H1 (cell line): ENCODE measurements at regions not wholly inside any gene's neighbourhood (a gene's known extent, or its start where the extent isn't known, plus 50 kb on each side); places are given as distances from the start of the nearest gene placed in this dataset.

ENCODE experiments used
- CTCF ChIA-PET: fragments of 300-600 bp; sonication (Branson Sonifier 250); formaldehyde crosslinking; loops from one replicate; lab custom pipeline; 2021; ENCODE audit not compliant: partially characterized antibody; lab: Charles Lee
- POLR2A ChIA-PET: fragments of 300-600 bp; sonication (Branson Sonifier 250); formaldehyde crosslinking; loops from one replicate; lab custom pipeline; 2021; ENCODE audit warnings: inconsistent platforms; ENCODE audit not compliant: partially characterized antibody; lab: Charles Lee
- DNase-seq, 2 experiments: peaks; one replicate each; pipeline versions ENCODE4 v3.0.0 to v3.0.0-alpha.2; 2010 to 2022; ENCODE audit warnings: low spot score in 2 of 2, low read depth in 1 of 2, mixed read lengths in 1 of 2
- FAIRE-seq: peaks from 2 replicates; lab custom pipeline; 2011; peaks lifted over from hg19 to GRCh38; lab: Jason Lieb, UNC
- H2AFZ ChIP-seq: 2 replicates; pipeline ENCODE4 v1.8.1; 2012; ENCODE audit warnings: low read length, inconsistent platforms
- H2AK5ac ChIP-seq: 2 replicates; pipeline ENCODE4 v1.6.1; 2013; ENCODE audit warnings: low read depth, low read length
- H2BK120ac ChIP-seq: replicated peaks from 2 replicates; pipeline ENCODE3; 2013; ENCODE audit warnings: low read depth, low read length, inconsistent platforms
- H2BK12ac ChIP-seq: 2 replicates; pipeline ENCODE4 v1.6.1; 2013; ENCODE audit warnings: low read depth, low read length
- H2BK15ac ChIP-seq: 2 replicates; pipeline ENCODE4 v1.6.1; 2013; ENCODE audit warnings: low read length
- H2BK20ac ChIP-seq: 2 replicates; pipeline ENCODE4 v1.6.1; 2013; ENCODE audit warnings: low read length
- H2BK5ac ChIP-seq: 2 replicates; pipeline ENCODE4 v1.6.1; 2013; ENCODE audit warnings: low read depth, low read length
- H3K14ac ChIP-seq: 2 replicates; pipeline ENCODE4 v1.6.1; 2013; ENCODE audit warnings: inconsistent platforms; ENCODE audit not compliant: insufficient read length
- H3K18ac ChIP-seq: 2 replicates; pipeline ENCODE4 v1.6.1; 2013; ENCODE audit warnings: low read length; ENCODE audit errors: extremely low read depth
- H3K23ac ChIP-seq: 2 replicates; pipeline ENCODE4 v1.6.1; 2013; ENCODE audit warnings: inconsistent platforms; ENCODE audit not compliant: insufficient read length
- H3K23me2 ChIP-seq: 2 replicates; pipeline ENCODE4 v1.6.1; 2013; ENCODE audit warnings: low read depth, low read length
- H3K27ac ChIP-seq: 2 replicates; pipeline ENCODE4 v1.6.1; 2011; ENCODE audit warnings: low read depth, low read length, inconsistent platforms
- H3K27me3 ChIP-seq, 4 experiments: replicated peaks in 1 of 4; 1 replicate in 1 of 4; 2 replicates in 3 of 4; pipeline versions ENCODE4 v1.6.1 to v1.8.1; 2011 to 2013; ENCODE audit warnings: low read length in 3 of 4, mild to moderate bottlenecking in 3 of 4, inconsistent platforms in 2 of 4, mixed read lengths in 2 of 4, moderate library complexity in 1 of 4; ENCODE audit not compliant: control insufficient read depth in 3 of 4, insufficient read depth in 3 of 4; ENCODE audit errors: extremely low read depth in 1 of 4
- H3K36me3 ChIP-seq, 4 experiments: 2 replicates each; pipeline versions ENCODE4 v1.6.1 to v1.8.1; 2011 to 2013; ENCODE audit warnings: mild to moderate bottlenecking in 4 of 4, low read length in 3 of 4, moderate library complexity in 2 of 4, control low read depth in 1 of 4, inconsistent platforms in 1 of 4; ENCODE audit not compliant: insufficient read depth in 4 of 4, control insufficient read depth in 2 of 4
- H3K4ac ChIP-seq: replicated peaks from 2 replicates; pipeline ENCODE3; 2013; ENCODE audit warnings: low read length, low read depth, mixed read lengths, inconsistent platforms; ENCODE audit not compliant: insufficient read length
- H3K4me1 ChIP-seq, 4 experiments: replicated peaks in 1 of 4; 1 replicate in 1 of 4; 2 replicates in 3 of 4; pipeline versions ENCODE4 v1.6.1 to v1.8.1; 2011 to 2013; ENCODE audit warnings: low read length in 3 of 4, inconsistent platforms in 2 of 4, mixed read lengths in 1 of 4; ENCODE audit not compliant: insufficient read depth in 4 of 4, control insufficient read depth in 3 of 4
- H3K4me2 ChIP-seq, 2 experiments: 2 replicates each; pipeline versions ENCODE4 v1.6.1 to v1.8.1; 2011 to 2013; ENCODE audit warnings: low read depth in 2 of 2, low read length in 2 of 2, control low read depth in 1 of 2, inconsistent platforms in 1 of 2, mild to moderate bottlenecking in 1 of 2; ENCODE audit not compliant: insufficient read depth in 1 of 2
- H3K4me3 ChIP-seq, 4 experiments: fragments of 200-600, 300-600 bp in 1 of 4; sonication (generic), shearing (Covaris generic), sonication (Bioruptor Twin) in 1 of 4; 2 replicates each; pipeline versions ENCODE4 v1.5.1 to v1.8.1; 2011 to 2016; ENCODE audit warnings: low read length in 4 of 4, low read depth in 3 of 4, control low read depth in 2 of 4, inconsistent platforms in 2 of 4, mild to moderate bottlenecking in 2 of 4, mixed read lengths in 1 of 4, moderate library complexity in 1 of 4; ENCODE audit not compliant: insufficient read depth in 2 of 4; ENCODE audit errors: extremely low read depth in 1 of 4
- H3K56ac ChIP-seq: replicated peaks from 2 replicates; pipeline ENCODE3; 2013; ENCODE audit warnings: low read depth, mild to moderate bottlenecking, mixed read lengths, low read length, inconsistent platforms; ENCODE audit not compliant: insufficient read length
- H3K79me1 ChIP-seq: 2 replicates; pipeline ENCODE4 v1.6.1; 2013; ENCODE audit warnings: low read depth, low read length, control low read depth
- H3K79me2 ChIP-seq, 2 experiments: 2 replicates each; pipeline versions ENCODE4 v1.6.1 to v1.8.1; 2012 to 2013; ENCODE audit warnings: low read length in 2 of 2, mild to moderate bottlenecking in 2 of 2, inconsistent platforms in 1 of 2; ENCODE audit not compliant: insufficient read depth in 2 of 2, control insufficient read depth in 1 of 2
- H3K9ac ChIP-seq, 4 experiments: replicated peaks in 1 of 4; 1 replicate in 1 of 4; 2 replicates in 3 of 4; pipeline versions ENCODE4 v1.6.1 to v1.8.1; 2011 to 2013; ENCODE audit warnings: low read depth in 3 of 4, low read length in 3 of 4, control low read depth in 2 of 4, mild to moderate bottlenecking in 2 of 4, moderate library complexity in 2 of 4, inconsistent platforms in 1 of 4; ENCODE audit errors: extremely low read depth in 1 of 4
- H3K9me3 ChIP-seq, 2 experiments: 2 replicates each; pipeline versions ENCODE4 v1.6.1 to v1.8.1; 2012 to 2013; ENCODE audit warnings: mild to moderate bottlenecking in 2 of 2, moderate library complexity in 2 of 2, control low read depth in 1 of 2, inconsistent platforms in 1 of 2, low read depth in 1 of 2, low read length in 1 of 2, mixed read lengths in 1 of 2; ENCODE audit not compliant: insufficient read depth in 2 of 2
- H4K20me1 ChIP-seq, 2 experiments: replicated peaks in 1 of 2; 2 replicates each; pipeline versions ENCODE3 to v1.8.1; 2011 to 2013; ENCODE audit warnings: inconsistent platforms in 2 of 2, low read length in 2 of 2, mild to moderate bottlenecking in 1 of 2; ENCODE audit not compliant: insufficient read depth in 2 of 2, control insufficient read depth in 1 of 2
- H4K5ac ChIP-seq: 2 replicates; pipeline ENCODE4 v1.6.1; 2013; ENCODE audit warnings: low read length, low read depth, mixed read lengths, inconsistent platforms; ENCODE audit not compliant: insufficient read length
- H4K8ac ChIP-seq: 2 replicates; pipeline ENCODE4 v1.8.0; 2013; ENCODE audit warnings: mild to moderate bottlenecking, moderate library complexity, low read length, inconsistent platforms; ENCODE audit not compliant: insufficient read depth; ENCODE audit errors: extremely low read depth
- H4K91ac ChIP-seq: replicated peaks from 2 replicates; pipeline ENCODE3; 2013; ENCODE audit warnings: low read length, mixed read lengths, inconsistent platforms; ENCODE audit not compliant: insufficient read length
- CBX5 ChIP-seq: fragments of 300-800, 300-1000 bp; sonication (generic); IDR thresholded peaks from 2 replicates; pipeline ENCODE4 v1.7.1; 2016; ENCODE audit warnings: antibody characterized with exemption, low read length, low read depth
- CTBP2 ChIP-seq: IDR thresholded peaks from 2 replicates; pipeline ENCODE4 v1.7.0; 2011; ENCODE audit warnings: borderline replicate concordance, mild to moderate bottlenecking, moderate library complexity, mixed read lengths, low read length; ENCODE audit not compliant: insufficient read depth, insufficient read length
- FOSL1 ChIP-seq: IDR thresholded peaks from 2 replicates; pipeline ENCODE4 v1.6.1; 2011; ENCODE audit warnings: mild to moderate bottlenecking, low read depth, low read length, moderate library complexity; ENCODE audit not compliant: insufficient read depth
- GABPA ChIP-seq: IDR thresholded peaks from 2 replicates; pipeline ENCODE4 v1.6.1; 2011; ENCODE audit warnings: mild to moderate bottlenecking, low read length, moderate library complexity, borderline replicate concordance; ENCODE audit not compliant: insufficient read depth
- GTF2F1 ChIP-seq: IDR thresholded peaks from 2 replicates; pipeline ENCODE4 v1.6.1; 2012; ENCODE audit warnings: low read depth, low read length, improper control_type of control experiment, borderline replicate concordance
- JUN ChIP-seq: IDR thresholded peaks from 2 replicates; pipeline ENCODE4 v1.6.1; 2011; ENCODE audit warnings: low read depth, mild to moderate bottlenecking, improper control_type of control experiment, low read length
- MAFK ChIP-seq: IDR thresholded peaks from 2 replicates; pipeline ENCODE4 v1.6.1; 2012; ENCODE audit warnings: low read depth, mild to moderate bottlenecking, improper control_type of control experiment, low read length
- NANOG ChIP-seq: IDR thresholded peaks from 2 replicates; pipeline ENCODE4 v1.6.1; 2011; ENCODE audit warnings: low read length, low read depth, mild to moderate bottlenecking, inconsistent platforms; ENCODE audit not compliant: insufficient read depth, poor library complexity, severe bottlenecking
- PHF8 ChIP-seq: fragments of 200-600 bp; sonication (generic); conservative IDR thresholded peaks from 2 replicates; pipeline ENCODE4 v1.7.1; 2012; ENCODE audit warnings: low read depth, mild to moderate bottlenecking, inconsistent platforms, low read length, moderate library complexity
- SAP30 ChIP-seq: fragments of 300-600 bp; sonication (generic); IDR thresholded peaks from 2 replicates; pipeline ENCODE4 v1.7.1; 2012; ENCODE audit warnings: low read length, moderate library complexity, mild to moderate bottlenecking, inconsistent platforms; ENCODE audit not compliant: insufficient read depth, insufficient replicate concordance
- SIN3A ChIP-seq, 2 experiments: IDR thresholded peaks in 1 of 2; conservative IDR thresholded peaks in 1 of 2; 2 replicates each; pipeline ENCODE4 v1.6.1; 2011 to 2012; ENCODE audit warnings: low read length in 2 of 2, improper control_type of control experiment in 1 of 2, low read depth in 1 of 2, mild to moderate bottlenecking in 1 of 2
- SIRT6 ChIP-seq: IDR thresholded peaks from one replicate; pipeline ENCODE4 v1.7.1; 2012; ENCODE audit warnings: low read length, inconsistent platforms
- SUZ12 ChIP-seq: fragments of 200-600 bp; sonication (generic); IDR thresholded peaks from 2 replicates; pipeline ENCODE4 v1.6.1; 2012; ENCODE audit warnings: mild to moderate bottlenecking, inconsistent platforms, low read length, moderate library complexity, mixed read lengths
- TCF12 ChIP-seq: IDR thresholded peaks from 2 replicates; pipeline ENCODE4 v1.6.1; 2011; ENCODE audit warnings: low read depth, mild to moderate bottlenecking, low read length
- WGBS, 2 experiments: shearing (Covaris generic) in 1 of 2; methylation state at CpG; one replicate each; pipeline versions ENCODE4 v1.1.6 to v1.1.7; 2013 to 2015; ENCODE audit warnings: low lambda C conversion rate in 2 of 2, mixed read lengths in 2 of 2, inconsistent platforms in 1 of 2, low coverage in 1 of 2, missing lambda C conversion rate in 1 of 2; ENCODE audit not compliant: insufficient replicate concordance in 2 of 2, insufficient coverage in 1 of 2, insufficient read length in 1 of 2; ENCODE audit errors: extremely low coverage in 1 of 2, missing lambda C conversion rate in 1 of 2; 5-methylcytosine and 5-hydroxymethylcytosine counted together

DNA sequence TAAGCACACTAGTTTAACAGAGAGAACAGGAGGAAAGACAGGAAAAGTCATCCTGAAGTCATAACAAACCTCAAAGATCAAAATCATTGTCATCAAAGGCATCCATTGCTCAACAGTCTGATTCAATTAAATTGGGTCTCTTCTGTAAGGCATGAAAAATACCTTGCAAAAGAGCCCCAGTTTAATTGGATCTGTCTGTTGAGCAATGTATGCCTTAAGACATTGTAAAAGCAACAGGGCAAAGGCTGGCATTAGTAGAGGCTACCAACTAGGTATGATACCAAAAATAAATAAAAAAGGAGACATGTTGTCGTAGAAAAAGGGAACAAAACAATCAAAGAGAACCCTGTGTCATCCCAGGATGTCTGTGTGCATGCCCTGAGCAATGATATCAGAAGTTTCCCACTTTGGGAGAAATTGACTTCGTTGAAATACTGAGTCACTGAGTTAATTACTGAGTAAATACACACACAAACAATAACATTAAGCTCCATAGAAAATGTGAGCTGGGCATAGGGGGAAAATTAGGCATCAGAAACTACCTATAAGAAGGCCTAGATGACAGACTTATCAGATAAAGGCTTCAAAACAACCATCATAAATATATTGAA is 1013.8 kb upstream of the CITED2 start:
- Histone ChIP-seq H3K23me2 (no peaks in the 10 kb centered on the region), H3K56ac (no peak overlapping the region), H3K14ac (no peak overlapping the region), H3K79me1 (no peaks in the 10 kb centered on the region), H3K9me3 (peaks cover 10 to 15% of the 10 kb centered on the region in 2 experiments), H3K9ac (no peak overlapping the region), H3K4me2 (no peak overlapping the region), H3K4me3 (no peak overlapping the region), H3K23ac (no peak overlapping the region), H4K5ac (no peak overlapping the region), H3K4ac (no peak overlapping the region), H2BK15ac (no peak overlapping the region), H2AFZ (no peak overlapping the region), H2BK20ac (no peak overlapping the region), H2BK5ac (no peak overlapping the region), H3K36me3 (no peaks in the 10 kb centered on the region), H3K4me1 (no peaks in the 10 kb centered on the region), H3K27ac (no peak overlapping the region), H3K18ac (no peak overlapping the region), H3K79me2 (no peaks in the 10 kb centered on the region), H2BK12ac (no peak overlapping the region), H4K20me1 (no peaks in the 10 kb centered on the region), H4K8ac (no peak overlapping the region), H3K27me3 (no peaks in the 10 kb centered on the region), H4K91ac (no peak overlapping the region), H2BK120ac (no peak overlapping the region), H2AK5ac (no peak overlapping the region)
- 96% methylated on average over 2 of the region's 2 CpGs; no CpG with 5 or more reads in 1 of the 2 experiments for WGBS, 2 experiments
- POLR2A ChIA-PET = no interaction called here
- CTCF ChIA-PET = no interaction called here
- FAIRE-seq = no peak
- DNase-seq = no peak
- TF ChIP-seq CBX5 (no peak), CTBP2 (no peak), FOSL1 (no peak), GABPA (no peak), SAP30 (no peak), MAFK (no peak), JUN (no peak), SIRT6 (no peak), PHF8 (no peak), GTF2F1 (no peak), SIN3A (conservative IDR thresholded peaks at IDR 0.05 in 1 of 2, IDR thresholded peaks at IDR 0.05 in 1 of 2; ENCODE audit: low read depth in 1 of 2, low read length in 2 of 2) (no peak), SUZ12 (no peak), NANOG (no peak), TCF12 (no peak)
